Liver (tissue), 8 donors: ENCODE measurements at regions not wholly inside any gene's neighbourhood (a gene's known extent, or its start where the extent isn't known, plus 50 kb on each side); places are given as distances from the start of the nearest gene placed in this dataset.

Experiments
- DNase-seq: peaks from one replicate; pipeline ENCODE4 v3.0.0-alpha.2; 2017; ENCODE audit warnings: low spot score
- H3K27ac ChIP-seq, 2 donors: one replicate each; pipeline ENCODE4 v1.7.0; 2013; ENCODE audit warnings: inconsistent platforms in 2 of 2, low read length in 2 of 2, control low read depth in 1 of 2, low read depth in 1 of 2, mild to moderate bottlenecking in 1 of 2
- H3K27me3 ChIP-seq, 4 donors: one replicate each; pipeline versions ENCODE4 v1.6.1 to v1.7.0; 2013; ENCODE audit warnings: low read length in 3 of 4, inconsistent platforms in 1 of 4, mild to moderate bottlenecking in 1 of 4, moderate library complexity in 1 of 4; ENCODE audit not compliant: control insufficient read depth in 4 of 4, insufficient read depth in 4 of 4
- H3K36me3 ChIP-seq, 4 donors: one replicate each; pipeline versions ENCODE4 v1.6.1 to v1.7.0; 2013; ENCODE audit warnings: low read length in 3 of 4, mild to moderate bottlenecking in 3 of 4, low read depth in 1 of 4, moderate library complexity in 1 of 4; ENCODE audit not compliant: control insufficient read depth in 4 of 4, insufficient read depth in 3 of 4
- H3K4me1 ChIP-seq, 4 donors: one replicate each; pipeline versions ENCODE4 v1.6.1 to v1.7.0; 2013; ENCODE audit warnings: low read length in 3 of 4, mild to moderate bottlenecking in 3 of 4, moderate library complexity in 1 of 4; ENCODE audit not compliant: control insufficient read depth in 4 of 4, insufficient read depth in 4 of 4
- H3K4me3 ChIP-seq, 3 donors: one replicate each; pipeline versions ENCODE4 v1.6.1 to v1.7.0; 2013; ENCODE audit warnings: low read length in 3 of 3, control low read depth in 1 of 3, low read depth in 1 of 3, mild to moderate bottlenecking in 1 of 3
- H3K9ac ChIP-seq, 2 donors: one replicate each; pipeline ENCODE4 v1.7.0; 2013; ENCODE audit warnings: low read length in 2 of 2, mild to moderate bottlenecking in 2 of 2, moderate library complexity in 2 of 2, control low read depth in 1 of 2, low read depth in 1 of 2
- H3K9me3 ChIP-seq, 4 donors: one replicate each; pipeline versions ENCODE4 v1.6.1 to v1.7.0; 2013; ENCODE audit warnings: low read length in 3 of 4; ENCODE audit not compliant: control insufficient read depth in 4 of 4
- EGR1 ChIP-seq, 2 donors: IDR thresholded peaks; 2 replicates each; pipeline ENCODE4 v1.6.1; 2016 to 2018; ENCODE audit warnings: antibody characterized with exemption in 2 of 2, low read depth in 2 of 2
- FOXA1 ChIP-seq: IDR thresholded peaks from 2 replicates; pipeline ENCODE4 v1.6.1; 2016; ENCODE audit warnings: antibody characterized with exemption
- FOXA2 ChIP-seq: IDR thresholded peaks from 2 replicates; pipeline ENCODE4 v1.6.1; 2016; ENCODE audit warnings: antibody characterized with exemption
- GABPA ChIP-seq, 2 donors: IDR thresholded peaks in 1 of 2; conservative IDR thresholded peaks in 1 of 2; 2 replicates each; pipeline ENCODE4 v1.6.1; 2016; ENCODE audit warnings: antibody characterized with exemption in 2 of 2, mild to moderate bottlenecking in 1 of 2, moderate library complexity in 1 of 2
- HNF4A ChIP-seq, 2 donors: conservative IDR thresholded peaks; 2 replicates each; pipeline ENCODE4 v1.6.1; 2016; ENCODE audit warnings: antibody characterized with exemption in 2 of 2, mild to moderate bottlenecking in 2 of 2
- HNF4G ChIP-seq: IDR thresholded peaks from 2 replicates; pipeline ENCODE4 v1.6.1; 2016; ENCODE audit warnings: antibody characterized with exemption
- JUND ChIP-seq, 2 donors: IDR thresholded peaks; 2 replicates each; pipeline ENCODE4 v1.6.1; 2016; ENCODE audit warnings: antibody characterized with exemption in 2 of 2
- NR2F2 ChIP-seq: IDR thresholded peaks from 2 replicates; pipeline ENCODE4 v1.6.1; 2016; ENCODE audit warnings: antibody characterized with exemption
- RAD21 ChIP-seq, 2 donors: IDR thresholded peaks; 2 replicates each; pipeline ENCODE4 v1.6.1; 2016; ENCODE audit warnings: antibody characterized with exemption in 2 of 2, mild to moderate bottlenecking in 2 of 2
- RXRA ChIP-seq, 2 donors: IDR thresholded peaks; 2 replicates each; pipeline ENCODE4 v1.6.1; 2017 to 2018; ENCODE audit warnings: antibody characterized with exemption in 2 of 2, mild to moderate bottlenecking in 1 of 2
- SP1 ChIP-seq: IDR thresholded peaks from 2 replicates; pipeline ENCODE4 v1.6.1; 2018; ENCODE audit warnings: antibody characterized with exemption, mild to moderate bottlenecking
- YY1 ChIP-seq: IDR thresholded peaks from 2 replicates; pipeline ENCODE4 v1.6.1; 2016; ENCODE audit warnings: antibody characterized with exemption, mild to moderate bottlenecking
- ZBTB33 ChIP-seq: IDR thresholded peaks from 2 replicates; pipeline ENCODE4 v1.6.1; 2016; ENCODE audit warnings: antibody characterized with exemption
- WGBS: extraction: QIAGEN DNeasy Blood & Tissue Kit; methylation state at CpG from one replicate; pipeline ENCODE4 v1.1.7; 2013; 5-methylcytosine and 5-hydroxymethylcytosine counted together
- TF ChIP-seq, protein P1 (sequence below): fragments of 150-350 bp; IDR thresholded peaks from 2 replicates; pipeline ENCODE4 v1.5.1; 2017; ENCODE audit warnings: improper control_type of control experiment, low read depth, low read length; ENCODE audit not compliant: missing input control
- TF ChIP-seq, protein P2 (sequence below): IDR thresholded peaks from 2 replicates; pipeline ENCODE4 v1.6.1; 2016; ENCODE audit warnings: antibody characterized with exemption, mild to moderate bottlenecking
- TF ChIP-seq, protein P3 (sequence below): IDR thresholded peaks from 2 replicates; pipeline ENCODE4 v1.6.1; 2016; ENCODE audit warnings: antibody characterized with exemption
- TF ChIP-seq, protein P4 (sequence below): IDR thresholded peaks from 2 replicates; pipeline ENCODE4 v1.6.1; 2016; ENCODE audit warnings: antibody characterized with exemption
- donor health status: healthy.
- donor health status: healthy.
- donor health status: healthy.
- donor health status: healthy.
- donor health status: healthy.

GRCh38 chr12:94731733-94732360, 81.5 kb upstream of the TMCC3 start:
- Histone ChIP-seq H3K4me3 (no peak overlapping the region), H3K27ac (no peak overlapping the region), H3K9ac (no peak overlapping the region), H3K9me3 (no peaks in the 10 kb centered on the region), H3K36me3 (no peaks in the 10 kb centered on the region), H3K4me1 (no peaks in the 10 kb centered on the region), H3K27me3 (no peaks in the 10 kb centered on the region)
- TF ChIP-seq GABPA (IDR thresholded peaks at IDR 0.05 in 1 of 2, conservative IDR thresholded peaks at IDR 0.05 in 1 of 2) (no peak), JUND (IDR thresholded peaks at IDR 0.05) (no peak), HNF4A (conservative IDR thresholded peaks at IDR 0.05) (no peak), NR2F2 (no peak), HNF4G (no peak), YY1 (no peak), RAD21 (IDR thresholded peaks at IDR 0.05) (no peak), ZBTB33 (no peak), SP1 (no peak), FOXA2 (no peak), EGR1 (IDR thresholded peaks at IDR 0.05; ENCODE audit: low read depth in 2 of 2) (no peak)
- TF ChIP-seq, protein P1, sequence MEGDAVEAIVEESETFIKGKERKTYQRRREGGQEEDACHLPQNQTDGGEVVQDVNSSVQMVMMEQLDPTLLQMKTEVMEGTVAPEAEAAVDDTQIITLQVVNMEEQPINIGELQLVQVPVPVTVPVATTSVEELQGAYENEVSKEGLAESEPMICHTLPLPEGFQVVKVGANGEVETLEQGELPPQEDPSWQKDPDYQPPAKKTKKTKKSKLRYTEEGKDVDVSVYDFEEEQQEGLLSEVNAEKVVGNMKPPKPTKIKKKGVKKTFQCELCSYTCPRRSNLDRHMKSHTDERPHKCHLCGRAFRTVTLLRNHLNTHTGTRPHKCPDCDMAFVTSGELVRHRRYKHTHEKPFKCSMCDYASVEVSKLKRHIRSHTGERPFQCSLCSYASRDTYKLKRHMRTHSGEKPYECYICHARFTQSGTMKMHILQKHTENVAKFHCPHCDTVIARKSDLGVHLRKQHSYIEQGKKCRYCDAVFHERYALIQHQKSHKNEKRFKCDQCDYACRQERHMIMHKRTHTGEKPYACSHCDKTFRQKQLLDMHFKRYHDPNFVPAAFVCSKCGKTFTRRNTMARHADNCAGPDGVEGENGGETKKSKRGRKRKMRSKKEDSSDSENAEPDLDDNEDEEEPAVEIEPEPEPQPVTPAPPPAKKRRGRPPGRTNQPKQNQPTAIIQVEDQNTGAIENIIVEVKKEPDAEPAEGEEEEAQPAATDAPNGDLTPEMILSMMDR, result no peak
- TF ChIP-seq, protein P2, sequence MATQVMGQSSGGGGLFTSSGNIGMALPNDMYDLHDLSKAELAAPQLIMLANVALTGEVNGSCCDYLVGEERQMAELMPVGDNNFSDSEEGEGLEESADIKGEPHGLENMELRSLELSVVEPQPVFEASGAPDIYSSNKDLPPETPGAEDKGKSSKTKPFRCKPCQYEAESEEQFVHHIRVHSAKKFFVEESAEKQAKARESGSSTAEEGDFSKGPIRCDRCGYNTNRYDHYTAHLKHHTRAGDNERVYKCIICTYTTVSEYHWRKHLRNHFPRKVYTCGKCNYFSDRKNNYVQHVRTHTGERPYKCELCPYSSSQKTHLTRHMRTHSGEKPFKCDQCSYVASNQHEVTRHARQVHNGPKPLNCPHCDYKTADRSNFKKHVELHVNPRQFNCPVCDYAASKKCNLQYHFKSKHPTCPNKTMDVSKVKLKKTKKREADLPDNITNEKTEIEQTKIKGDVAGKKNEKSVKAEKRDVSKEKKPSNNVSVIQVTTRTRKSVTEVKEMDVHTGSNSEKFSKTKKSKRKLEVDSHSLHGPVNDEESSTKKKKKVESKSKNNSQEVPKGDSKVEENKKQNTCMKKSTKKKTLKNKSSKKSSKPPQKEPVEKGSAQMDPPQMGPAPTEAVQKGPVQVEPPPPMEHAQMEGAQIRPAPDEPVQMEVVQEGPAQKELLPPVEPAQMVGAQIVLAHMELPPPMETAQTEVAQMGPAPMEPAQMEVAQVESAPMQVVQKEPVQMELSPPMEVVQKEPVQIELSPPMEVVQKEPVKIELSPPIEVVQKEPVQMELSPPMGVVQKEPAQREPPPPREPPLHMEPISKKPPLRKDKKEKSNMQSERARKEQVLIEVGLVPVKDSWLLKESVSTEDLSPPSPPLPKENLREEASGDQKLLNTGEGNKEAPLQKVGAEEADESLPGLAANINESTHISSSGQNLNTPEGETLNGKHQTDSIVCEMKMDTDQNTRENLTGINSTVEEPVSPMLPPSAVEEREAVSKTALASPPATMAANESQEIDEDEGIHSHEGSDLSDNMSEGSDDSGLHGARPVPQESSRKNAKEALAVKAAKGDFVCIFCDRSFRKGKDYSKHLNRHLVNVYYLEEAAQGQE, result no peak
- TF ChIP-seq, protein P3, sequence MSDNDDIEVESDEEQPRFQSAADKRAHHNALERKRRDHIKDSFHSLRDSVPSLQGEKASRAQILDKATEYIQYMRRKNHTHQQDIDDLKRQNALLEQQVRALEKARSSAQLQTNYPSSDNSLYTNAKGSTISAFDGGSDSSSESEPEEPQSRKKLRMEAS, result no peak
- WGBS, result 75% methylated on average over 10 of the region's 10 CpGs
- no peak for DNase-seq

DNA sequence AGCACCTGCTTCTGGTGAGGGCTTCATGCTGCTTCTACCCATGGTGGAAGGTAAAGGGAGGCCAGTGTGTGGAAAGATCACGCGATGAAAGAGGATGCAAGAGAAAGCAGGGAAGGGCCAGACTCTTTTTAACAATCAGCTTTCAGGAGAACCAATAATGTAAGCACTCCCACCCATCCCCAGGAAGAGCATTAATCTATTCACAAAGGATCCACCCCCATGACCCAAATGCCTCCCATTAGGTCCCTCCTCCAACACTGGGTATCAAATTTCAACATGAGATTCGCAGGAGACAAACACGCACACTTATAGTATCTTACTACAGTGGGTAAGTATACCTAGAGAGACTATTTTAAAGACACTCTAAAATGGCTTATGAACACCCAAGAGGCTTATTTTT, 80.5 kb upstream of the TMCC3 start:
- Histone ChIP-seq H3K27me3 (no peaks in the 10 kb centered on the region), H3K9me3 (no peaks in the 10 kb centered on the region), H3K4me3 (no peak overlapping the region), H3K27ac (no peak overlapping the region), H3K9ac (no peak overlapping the region), H3K4me1 (no peaks in the 10 kb centered on the region), H3K36me3 (no peaks in the 10 kb centered on the region)
- DNase-seq, result no peak
- 90% methylated on average over 4 of the region's 4 CpGs for WGBS
- no peak for TF ChIP-seq SP1
- TF ChIP-seq JUND (IDR thresholded peaks at IDR 0.05), result no peak
- no peak for TF ChIP-seq HNF4A (conservative IDR thresholded peaks at IDR 0.05)
- TF ChIP-seq GABPA (IDR thresholded peaks at IDR 0.05 in 1 of 2, conservative IDR thresholded peaks at IDR 0.05 in 1 of 2), result no peak
- TF ChIP-seq RAD21 (IDR thresholded peaks at IDR 0.05), result no peak
- TF ChIP-seq, protein P4, sequence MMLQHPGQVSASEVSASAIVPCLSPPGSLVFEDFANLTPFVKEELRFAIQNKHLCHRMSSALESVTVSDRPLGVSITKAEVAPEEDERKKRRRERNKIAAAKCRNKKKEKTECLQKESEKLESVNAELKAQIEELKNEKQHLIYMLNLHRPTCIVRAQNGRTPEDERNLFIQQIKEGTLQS, result no peak
- no peak for TF ChIP-seq HNF4G
- no peak for TF ChIP-seq ZBTB33
- TF ChIP-seq YY1, result no peak
- TF ChIP-seq EGR1 (IDR thresholded peaks at IDR 0.05; ENCODE audit: low read depth in 2 of 2), result no peak
- TF ChIP-seq, protein P1, result no peak
- no peak for TF ChIP-seq NR2F2
- no peak for TF ChIP-seq FOXA1
- no peak for TF ChIP-seq FOXA2
- TF ChIP-seq, protein P3, result no peak
- TF ChIP-seq RXRA (IDR thresholded peaks at IDR 0.05), result no peak
